DMS153 treated with DMSO at 0.1 percent for 48 hours (cell line): ENCODE measurements at regions not wholly inside any gene's neighbourhood (a gene's known extent, or its start where the extent isn't known, plus 50 kb on each side); places are given as distances from the start of the nearest gene placed in this dataset.

ENCODE experiments used
- DNase-seq: peaks from one replicate; lab custom pipeline; 2025; ENCODE audit not compliant: unreplicated experiment; lab: John Stamatoyannopoulos, UW

- no peak for DNase-seq
Observed at GRCh38 chr16:85187886-85188285, 75.6 kb upstream of the CIBAR2 start.

GRCh38 chr16:85188822-85189672 lies 76.8 kb upstream of the CIBAR2 start:
- DNase-seq, result peak; percentile 19

- DNase-seq, result no peak
Observed at GRCh38 chr16:85190572-85190971, 78.3 kb upstream of the CIBAR2 start.

GRCh38 chr16:85191341-85191965 lies 79.2 kb upstream of the CIBAR2 start:
- no peak for DNase-seq

GRCh38 chr16:85192238-85193114 lies 80.2 kb upstream of the CIBAR2 start:
- DNase-seq, result peak; percentile 18

- DNase-seq, result no peak
Observed at GRCh38 chr16:85193115-85193493, 80.8 kb upstream of the CIBAR2 start.

GRCh38 chr16:85193876-85194275 lies 81.6 kb upstream of the CIBAR2 start:
- DNase-seq, result no peak

GRCh38 chr16:85194307-85195270 lies 82.3 kb upstream of the CIBAR2 start:
- no peak for DNase-seq

- DNase-seq, result no peak
Observed at GRCh38 chr16:85195271-85195647, 83.0 kb upstream of the CIBAR2 start.

GRCh38 chr16:85195900-85196772 lies 83.9 kb upstream of the CIBAR2 start:
- no peak for DNase-seq

- DNase-seq, result no peak
Observed at GRCh38 chr16:85196976-85197375, 84.7 kb upstream of the CIBAR2 start.

GRCh38 chr16:85197611-85198566 lies 85.6 kb upstream of the CIBAR2 start:
- DNase-seq, result no peak

- DNase-seq, result no peak
Observed at GRCh38 chr16:85199069-85199725, 86.9 kb upstream of the CIBAR2 start.

- DNase-seq, result no peak
Observed at GRCh38 chr16:85199880-85200279, 87.6 kb upstream of the CIBAR2 start.

- no peak for DNase-seq
Observed at GRCh38 chr16:85200471-85201278, 88.4 kb upstream of the CIBAR2 start.

GRCh38 chr16:85201574-85201973 lies 89.3 kb upstream of the CIBAR2 start:
- no peak for DNase-seq

- no peak for DNase-seq
Observed at GRCh38 chr16:85202051-85202601, 89.9 kb upstream of the CIBAR2 start.
